HepG2 (cell line): ENCODE measurements at regions not wholly inside any gene's neighbourhood (a gene's known extent, or its start where the extent isn't known, plus 50 kb on each side); places are given as distances from the start of the nearest gene placed in this dataset.

ENCODE experiments used
- ATAC-seq: fragments of 200-7000 bp; cut with Tn5 transposase; 3 replicates; pipeline ENCODE4 v1.9.1; 2020; ENCODE audit warnings: mild to moderate bottlenecking, moderate library complexity
- BruUV-seq: library from RNA; stranded (reverse); fragments of 400-500 nt; replicated peaks from 2 replicates; lab custom pipeline; 2021; lab: Mats Ljungman, UMichigan
- CTCF ChIA-PET: fragments of 300-600 bp; formaldehyde crosslinking; extraction: SDS; loops from one replicate; lab custom pipeline; 2021; ENCODE audit warnings: low total read pairs, inconsistent platforms, low intra/inter-chr PET ratio; lab: Yijun Ruan, JAX
- POLR2A ChIA-PET: fragments of 350-600 bp; sonication (Branson Sonifier 250); formaldehyde crosslinking; loops from one replicate; lab custom pipeline; 2020; ENCODE audit warnings: antibody characterized with exemption, inconsistent platforms; lab: Yijun Ruan, JAX
- DNase-seq: peaks from one replicate; pipeline ENCODE4 v3.0.0-alpha.2; 2015; ENCODE audit warnings: low spot score
- FAIRE-seq: peaks from 3 replicates; lab custom pipeline; 2011; peaks lifted over from hg19 to GRCh38; lab: Jason Lieb, UNC
- H2AFZ ChIP-seq: one replicate; pipeline ENCODE4 v1.6.1; 2011; ENCODE audit warnings: low read length, inconsistent platforms
- H3K27ac ChIP-seq: fragments of 300-600 bp; 3 replicates; pipeline ENCODE4 v1.8.0; 2011; ENCODE audit warnings: mixed run types, mild to moderate bottlenecking, mixed read lengths, low read length, inconsistent platforms; ENCODE audit not compliant: insufficient read depth; ENCODE audit errors: extremely low read length
- H3K27me3 ChIP-seq, 2 experiments: fragments of 200-600 bp in 1 of 2; 2 replicates in 1 of 2; 3 replicates in 1 of 2; pipeline versions ENCODE4 v1.6.0 to v1.8.0; 2011; ENCODE audit warnings: low read length in 2 of 2, mild to moderate bottlenecking in 2 of 2, moderate library complexity in 2 of 2, inconsistent platforms in 1 of 2; ENCODE audit not compliant: insufficient read depth in 2 of 2, control insufficient read depth in 1 of 2
- H3K36me3 ChIP-seq, 2 experiments: fragments of 200-600 bp in 1 of 2; replicated peaks in 1 of 2; 2 replicates in 1 of 2; 3 replicates in 1 of 2; pipeline versions ENCODE4 v1.5.1 to v1.8.0; 2011; ENCODE audit warnings: low read length in 2 of 2, inconsistent platforms in 1 of 2; ENCODE audit not compliant: insufficient read depth in 2 of 2, control insufficient read depth in 1 of 2
- H3K4me1 ChIP-seq: 2 replicates; pipeline ENCODE4 v1.5.1; 2012; ENCODE audit warnings: low read length, inconsistent platforms; ENCODE audit not compliant: insufficient read depth
- H3K4me2 ChIP-seq: 2 replicates; pipeline ENCODE4 v1.6.0; 2011; ENCODE audit warnings: low read depth, low read length, inconsistent platforms
- H3K4me3 ChIP-seq, 3 experiments: fragments of 200-600 bp in 1 of 3; sonication (generic), shearing (Covaris generic) in 1 of 3; replicated peaks in 1 of 3; 2 replicates each; pipeline ENCODE4 v1.5.1; 2011 to 2016; ENCODE audit warnings: low read length in 3 of 3, inconsistent platforms in 2 of 3, low read depth in 2 of 3, mild to moderate bottlenecking in 2 of 3, control low read depth in 1 of 3, mixed read lengths in 1 of 3; ENCODE audit not compliant: insufficient read depth in 1 of 3
- H3K79me2 ChIP-seq: one replicate; pipeline ENCODE4 v1.6.1; 2011; ENCODE audit warnings: low read length, inconsistent platforms; ENCODE audit not compliant: insufficient read depth
- H3K9ac ChIP-seq: 2 replicates; pipeline ENCODE4 v1.6.0; 2011; ENCODE audit warnings: mild to moderate bottlenecking, low read depth, low read length, inconsistent platforms; ENCODE audit not compliant: insufficient read depth
- H3K9me3 ChIP-seq: 2 replicates; pipeline ENCODE4 v1.5.1; 2012; ENCODE audit warnings: mild to moderate bottlenecking, low read length
- H4K20me1 ChIP-seq: 2 replicates; pipeline ENCODE4 v1.6.0; 2011; ENCODE audit warnings: inconsistent platforms, mild to moderate bottlenecking, low read length, moderate library complexity; ENCODE audit not compliant: insufficient read depth
- ETV6 ChIP-seq: sonication (generic); formaldehyde crosslinking; conservative IDR thresholded peaks from 2 replicates; pipeline ENCODE4 v1.4.0; 2020; ENCODE audit warnings: missing genetic modification reagents
- NR0B2 ChIP-seq: sonication (generic); formaldehyde crosslinking; IDR thresholded peaks from 2 replicates; pipeline ENCODE4 v1.4.0; 2020; ENCODE audit warnings: mild to moderate bottlenecking, missing genetic modification reagents
- REST ChIP-seq, 2 experiments: IDR thresholded peaks; 2 replicates each; pipeline ENCODE4 v1.6.1; 2011 to 2012; ENCODE audit warnings: low read length in 2 of 2, borderline replicate concordance in 1 of 2, low read depth in 1 of 2, mild to moderate bottlenecking in 1 of 2, moderate library complexity in 1 of 2
- SP4 ChIP-seq: sonication (generic); formaldehyde crosslinking; IDR thresholded peaks from 2 replicates; pipeline ENCODE4 v1.8.1; 2023; ENCODE audit warnings: mild to moderate bottlenecking, missing genetic modification reagents
- TAF1 ChIP-seq: sonication (generic); formaldehyde crosslinking; IDR thresholded peaks from 2 replicates; pipeline ENCODE4 v1.4.0; 2020; ENCODE audit warnings: missing genetic modification reagents
- THRA ChIP-seq: sonication (generic); formaldehyde crosslinking; IDR thresholded peaks from 2 replicates; pipeline ENCODE4 v1.4.0; 2020; ENCODE audit warnings: missing genetic modification reagents, borderline replicate concordance
- ZNF382 ChIP-seq: sonication (generic); formaldehyde crosslinking; IDR thresholded peaks from 2 replicates; pipeline ENCODE4 v1.5.0; 2020; ENCODE audit warnings: missing genetic modification reagents, mild to moderate bottlenecking, borderline replicate concordance
- ZNF703 ChIP-seq: sonication (generic); formaldehyde crosslinking; IDR thresholded peaks from 2 replicates; pipeline ENCODE4 v1.5.1; 2020; ENCODE audit warnings: missing genetic modification reagents, mild to moderate bottlenecking, moderate library complexity, borderline replicate concordance
- WGBS: methylation state at CpG from one replicate; pipeline ENCODE4 v1.1.6; 2017; ENCODE audit warnings: low lambda C conversion rate; 5-methylcytosine and 5-hydroxymethylcytosine counted together
- in situ Hi-C: cut with HindIII; loops from 2 replicates; pipeline ENCODE4 v1.10.0; 2017; ENCODE audit warnings: low pct_unique_long_range_greater_than_20kb; ENCODE audit not compliant: extremely low pct_ligation_motif_present
- intact Hi-C: fragments of 100-400 bp; cut with micrococcal nuclease; formaldehyde crosslinking; loops from one replicate; pipeline ENCODE4 v1.10.0; 2022; ENCODE audit not compliant: unreplicated experiment
- TF ChIP-seq, protein P1 (sequence below): sonication (generic); formaldehyde crosslinking; conservative IDR thresholded peaks from 2 replicates; pipeline ENCODE4 v1.4.0; 2020; ENCODE audit warnings: missing genetic modification reagents
- TF ChIP-seq, protein P2 (sequence below): sonication (generic); formaldehyde crosslinking; IDR thresholded peaks from 2 replicates; pipeline ENCODE4 v1.4.0; 2020; ENCODE audit warnings: mild to moderate bottlenecking, missing genetic modification reagents

DNA sequence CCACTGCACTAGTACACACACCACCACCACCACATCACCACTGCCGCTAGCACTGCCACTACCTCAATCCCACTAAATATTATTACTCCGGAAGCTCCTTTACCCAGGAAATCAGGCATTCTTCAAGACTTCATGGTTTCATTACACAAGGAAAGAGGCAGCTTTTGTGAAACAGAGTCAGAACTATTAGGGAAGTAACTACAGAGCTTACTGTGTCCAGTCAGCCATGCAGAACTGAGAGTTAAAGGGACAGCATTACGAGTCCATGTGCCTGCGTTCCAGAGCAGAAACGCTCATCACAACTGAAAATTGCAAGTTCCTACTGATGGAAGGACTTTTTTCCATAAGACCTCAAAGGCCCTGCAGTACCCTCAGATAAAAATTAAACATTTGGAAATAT lies 103.2 kb upstream of the FRG1 start:
- POLR2A ChIA-PET, result no interaction called here
- no peaks in the 10 kb centered on the region for H3K79me2 ChIP-seq

More for the DNA sequence above, 103.2 kb upstream of the FRG1 start:
- Histone ChIP-seq H3K27me3 (peaks cover 2 to 15% of the 10 kb centered on the region in 2 experiments; a peak in 2 of 5 replicates), H3K27ac (no peak overlapping the region), H3K4me1 (no peaks in the 10 kb centered on the region), H3K9ac (no peak overlapping the region), H3K36me3 (no peaks in the 10 kb centered on the region), H3K4me2 (no peak overlapping the region), H3K9me3 (peaks cover 12% of the 10 kb centered on the region), H4K20me1 (no peaks in the 10 kb centered on the region), H3K4me3 (no peak overlapping the region), H2AFZ (no peak overlapping the region)
- TF ChIP-seq THRA (no peak), SP4 (CRISPR knock-in tag) (no peak), REST (IDR thresholded peaks at IDR 0.05; ENCODE audit: borderline replicate concordance in 1 of 2, low read depth in 1 of 2, low read length in 2 of 2) (no peak), TAF1 (CRISPR knock-in tag) (no peak), ETV6 (no peak), NR0B2 (CRISPR knock-in tag) (no peak), ZNF703 (no peak), ZNF382 (no peak)
- TF ChIP-seq, protein P1, sequence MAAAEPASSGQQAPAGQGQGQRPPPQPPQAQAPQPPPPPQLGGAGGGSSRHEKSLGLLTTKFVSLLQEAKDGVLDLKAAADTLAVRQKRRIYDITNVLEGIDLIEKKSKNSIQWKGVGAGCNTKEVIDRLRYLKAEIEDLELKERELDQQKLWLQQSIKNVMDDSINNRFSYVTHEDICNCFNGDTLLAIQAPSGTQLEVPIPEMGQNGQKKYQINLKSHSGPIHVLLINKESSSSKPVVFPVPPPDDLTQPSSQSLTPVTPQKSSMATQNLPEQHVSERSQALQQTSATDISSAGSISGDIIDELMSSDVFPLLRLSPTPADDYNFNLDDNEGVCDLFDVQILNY, result no peak
- TF ChIP-seq, protein P2, sequence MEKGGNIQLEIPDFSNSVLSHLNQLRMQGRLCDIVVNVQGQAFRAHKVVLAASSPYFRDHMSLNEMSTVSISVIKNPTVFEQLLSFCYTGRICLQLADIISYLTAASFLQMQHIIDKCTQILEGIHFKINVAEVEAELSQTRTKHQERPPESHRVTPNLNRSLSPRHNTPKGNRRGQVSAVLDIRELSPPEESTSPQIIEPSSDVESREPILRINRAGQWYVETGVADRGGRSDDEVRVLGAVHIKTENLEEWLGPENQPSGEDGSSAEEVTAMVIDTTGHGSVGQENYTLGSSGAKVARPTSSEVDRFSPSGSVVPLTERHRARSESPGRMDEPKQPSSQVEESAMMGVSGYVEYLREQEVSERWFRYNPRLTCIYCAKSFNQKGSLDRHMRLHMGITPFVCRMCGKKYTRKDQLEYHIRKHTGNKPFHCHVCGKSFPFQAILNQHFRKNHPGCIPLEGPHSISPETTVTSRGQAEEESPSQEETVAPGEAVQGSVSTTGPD, result no peak
- BruUV-seq, result no TSS peak
- in situ Hi-C loops, result no loop called here
- FAIRE-seq (no peak), ATAC-seq (no peak), DNase-seq (no peak)
- WGBS, result 42% methylated on average over 5 of the region's 5 CpGs
- intact Hi-C loops, result no loop called here
- CTCF ChIA-PET, result no interaction called here
